ENCODE measurements at regions not wholly inside any gene's neighbourhood (a gene's known extent, or its start where the extent isn't known, plus 50 kb on each side); places are given as distances from the start of the nearest gene placed in this dataset.

DNA sequence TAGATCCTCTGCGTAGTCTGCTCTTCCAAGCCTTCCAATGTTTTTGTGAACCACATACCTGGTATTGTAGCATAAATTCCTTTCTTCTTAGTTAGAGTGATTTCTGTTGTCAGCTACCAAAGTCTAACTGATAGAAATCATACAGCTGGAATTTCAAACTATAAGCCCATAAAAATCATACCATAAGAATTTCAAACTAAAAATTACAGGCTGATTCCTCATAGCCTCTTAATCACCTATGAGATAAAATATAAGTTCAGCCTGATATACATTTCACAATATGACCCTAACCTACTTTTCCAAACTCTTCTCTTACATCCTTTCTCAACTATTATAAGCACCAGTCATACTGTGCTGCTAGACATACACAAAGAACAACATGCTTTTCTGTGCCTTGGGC is 64.8 kb downstream of the PTHLH start:
- DNase-seq = no peak

DNA sequence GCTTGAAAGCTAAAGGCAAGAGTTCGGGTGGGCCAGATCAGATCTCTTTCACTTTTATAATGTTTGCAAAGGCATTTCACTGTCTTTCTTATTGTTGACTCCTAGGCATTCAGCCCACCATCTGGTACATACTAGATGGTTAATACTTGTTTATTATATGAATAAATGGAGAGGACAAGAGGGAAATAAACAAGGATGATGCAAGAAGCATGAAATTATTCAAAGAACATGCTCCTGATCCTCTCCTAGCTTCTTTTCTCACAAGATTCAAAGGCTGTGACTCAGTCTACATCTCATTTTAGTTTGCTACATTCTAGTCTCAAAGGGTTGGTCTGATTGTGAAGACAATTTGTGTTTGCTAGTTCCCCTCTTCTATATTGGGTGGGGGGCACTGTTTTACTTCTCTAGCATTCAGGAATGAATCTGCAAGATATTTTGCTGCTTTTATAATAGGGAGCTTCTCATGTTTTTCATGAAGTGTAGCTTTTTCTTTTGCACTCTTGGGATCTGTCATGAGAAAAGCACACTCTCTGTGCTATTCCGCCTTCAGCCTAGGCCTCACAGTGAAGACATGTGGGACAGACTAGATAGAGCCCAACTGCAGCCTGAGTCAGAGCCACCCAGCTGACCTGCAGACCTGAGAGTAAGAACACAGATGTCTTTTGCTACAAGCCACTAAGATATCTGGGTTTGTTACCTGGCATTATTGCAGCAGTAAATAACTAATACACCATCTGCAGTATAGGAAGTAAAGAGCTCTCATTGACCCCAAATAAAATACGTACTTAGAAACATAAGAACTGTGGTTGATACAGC is 65.7 kb downstream of the PTHLH start:
- DNase-seq = no peak

DNA sequence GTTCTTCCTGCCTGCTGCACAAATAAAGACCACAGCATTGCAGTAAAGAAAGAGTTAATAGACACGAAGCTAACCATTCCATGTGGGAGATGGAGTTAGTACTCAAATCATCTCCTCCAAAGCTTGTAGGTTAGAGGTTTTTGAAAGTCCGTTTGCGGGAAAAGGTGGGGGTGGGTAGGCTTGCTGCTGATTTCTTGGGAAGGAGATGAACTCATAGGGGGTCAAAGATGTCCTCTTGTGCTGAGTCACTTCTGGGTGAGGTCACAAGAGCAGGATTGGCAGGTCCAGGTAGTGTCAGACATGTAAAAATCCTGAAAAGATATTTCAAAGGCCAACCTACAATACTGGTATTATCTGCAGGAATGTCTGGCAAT is 66.4 kb downstream of the PTHLH start:
- DNase-seq = no peak

- DNase-seq = no peak
These were observed 67.0 kb downstream of the PTHLH start for GRCh38 chr12:27905285-27906126.

GRCh38 chr12:27902651-27903050 is 69.9 kb downstream of the PTHLH start:
- no peak for DNase-seq

DNA sequence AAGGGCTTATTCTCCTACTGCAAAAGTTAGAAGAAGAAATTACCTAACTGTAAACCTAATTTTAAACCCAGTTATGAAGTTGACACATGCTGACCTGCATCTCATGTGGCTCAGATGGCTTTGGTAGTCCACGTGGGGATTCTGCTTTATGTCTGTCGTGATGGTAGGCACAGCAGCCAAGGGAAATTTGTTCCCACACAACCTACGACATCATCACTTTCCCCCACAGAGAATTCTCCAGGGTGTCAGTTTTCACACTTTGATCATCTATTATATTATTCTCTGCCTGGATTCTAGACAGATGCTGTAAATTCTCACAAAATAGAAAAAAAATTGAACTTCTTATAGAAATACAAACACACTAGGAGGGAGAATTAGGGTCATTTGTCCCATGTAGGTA is 70.6 kb downstream of the PTHLH start:
- no peak for DNase-seq

GRCh38 chr12:27900920-27901879 is 71.3 kb downstream of the PTHLH start:
- DNase-seq = no peak

- DNase-seq = peak; percentile 43
These were observed 73.3 kb downstream of the PTHLH start for GRCh38 chr12:27899151-27899661.

DNA sequence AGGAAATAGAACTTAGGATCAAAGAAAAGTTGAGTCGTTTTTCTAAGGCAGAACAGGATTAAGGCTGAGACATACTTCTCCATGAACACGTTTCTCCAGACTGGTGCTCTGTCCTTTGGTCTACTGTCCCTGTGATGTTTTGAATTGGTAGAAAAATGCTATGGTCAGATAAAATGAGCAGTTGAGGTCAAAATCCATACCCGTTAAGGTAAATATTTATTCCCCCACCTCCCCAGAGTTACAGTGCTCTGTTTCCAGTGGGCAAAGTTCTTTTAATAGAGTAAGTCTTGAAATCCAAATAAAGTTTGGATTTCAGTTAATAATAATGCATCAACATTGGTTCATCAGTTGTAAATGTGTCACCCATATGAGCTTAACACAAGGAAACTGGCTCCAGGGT is 74.5 kb downstream of the PTHLH start:
- DNase-seq = no peak

- DNase-seq = no peak
These were observed 76.0 kb downstream of the PTHLH start for GRCh38 chr12:27896419-27896990.

- DNase-seq = no peak
These were observed 78.2 kb downstream of the PTHLH start for GRCh38 chr12:27894309-27894708.

- DNase-seq = no peak
These were observed 92.8 kb downstream of the PTHLH start for GRCh38 chr12:27879708-27880107.

DNA sequence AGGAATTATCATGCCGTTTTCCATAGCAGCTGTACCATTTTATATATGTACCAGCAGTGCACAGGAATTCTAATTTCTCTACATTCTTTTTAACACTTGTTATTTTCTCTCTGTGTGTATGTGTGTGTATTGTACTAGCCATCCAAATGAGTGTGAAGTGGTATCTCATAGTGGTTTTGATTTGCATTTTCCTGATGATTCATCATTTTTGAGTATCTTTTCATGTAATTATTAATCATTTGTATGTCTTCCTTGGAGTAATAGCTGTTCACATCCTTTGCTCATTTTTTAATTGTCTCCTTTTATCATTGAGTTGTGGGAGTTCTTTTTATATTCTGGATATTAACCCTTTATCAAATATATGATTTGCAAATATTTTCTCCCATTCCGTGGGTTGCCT is 95.6 kb upstream of the MANSC4 start:
- DNase-seq = no peak

- no peak for DNase-seq
These were observed 93.0 kb upstream of the MANSC4 start for GRCh38 chr12:27873010-27873409.

DNA sequence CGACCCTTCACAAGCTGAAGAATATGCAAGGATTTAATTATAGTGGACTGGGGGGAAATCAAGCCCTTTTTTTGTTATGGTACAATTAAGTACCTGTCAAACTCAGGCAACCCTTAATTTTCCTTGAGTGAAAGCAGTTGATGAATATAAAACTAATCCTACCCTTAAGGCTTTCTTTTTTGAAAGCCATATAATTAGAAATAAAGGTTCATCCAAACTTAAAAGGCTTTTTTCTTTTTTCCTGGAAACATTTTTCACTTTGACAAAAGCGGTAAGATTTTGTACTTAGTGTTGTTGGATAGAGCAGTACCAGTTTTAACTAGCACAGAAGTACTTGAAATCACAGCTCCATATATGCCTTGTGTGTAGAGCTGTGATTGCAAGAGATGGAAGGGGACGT is 91.9 kb upstream of the MANSC4 start:
- DNase-seq = no peak

DNA sequence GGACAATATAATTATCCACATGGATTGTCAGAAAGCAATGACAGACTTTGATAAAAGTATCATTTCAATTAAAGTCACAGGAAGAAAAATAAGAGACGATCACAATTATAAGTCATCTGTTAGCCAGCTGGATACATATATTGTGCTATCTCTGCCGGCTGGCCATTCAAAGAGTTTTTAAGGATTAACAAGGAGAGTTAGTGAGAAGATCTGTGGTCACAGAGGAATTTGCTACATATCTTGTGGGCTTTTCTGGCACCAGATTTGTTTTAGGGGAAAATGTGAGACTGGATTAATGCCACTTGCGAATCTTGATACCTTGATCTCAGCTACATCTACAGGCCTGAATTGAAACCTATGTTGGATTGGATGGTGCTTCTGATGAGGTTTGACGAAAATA is 90.9 kb upstream of the MANSC4 start:
- no peak for DNase-seq

DNA sequence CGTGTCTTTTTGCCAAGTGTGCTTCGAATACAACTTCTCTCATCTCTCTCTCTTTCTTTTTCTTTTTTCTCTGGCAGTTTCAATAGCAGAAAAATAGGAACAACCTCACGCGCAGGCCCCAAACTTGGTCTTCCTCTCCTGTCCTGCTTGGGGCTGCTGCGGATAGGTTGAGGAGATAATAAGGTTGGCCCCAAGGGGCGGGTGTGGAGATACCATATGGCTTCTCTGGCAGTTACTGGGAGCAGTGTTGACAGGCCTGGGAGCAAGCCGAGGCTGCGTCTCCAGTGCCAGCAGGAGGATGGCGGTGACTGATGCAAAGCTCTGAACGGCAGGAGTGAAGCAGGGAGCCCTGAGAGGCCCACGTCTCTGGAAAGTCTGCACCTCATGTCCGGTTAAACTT is 89.5 kb upstream of the MANSC4 start:
- peak; percentile 92 for DNase-seq

- DNase-seq = no peak
These were observed 88.1 kb upstream of the MANSC4 start for GRCh38 chr12:27868139-27868538.

DNA sequence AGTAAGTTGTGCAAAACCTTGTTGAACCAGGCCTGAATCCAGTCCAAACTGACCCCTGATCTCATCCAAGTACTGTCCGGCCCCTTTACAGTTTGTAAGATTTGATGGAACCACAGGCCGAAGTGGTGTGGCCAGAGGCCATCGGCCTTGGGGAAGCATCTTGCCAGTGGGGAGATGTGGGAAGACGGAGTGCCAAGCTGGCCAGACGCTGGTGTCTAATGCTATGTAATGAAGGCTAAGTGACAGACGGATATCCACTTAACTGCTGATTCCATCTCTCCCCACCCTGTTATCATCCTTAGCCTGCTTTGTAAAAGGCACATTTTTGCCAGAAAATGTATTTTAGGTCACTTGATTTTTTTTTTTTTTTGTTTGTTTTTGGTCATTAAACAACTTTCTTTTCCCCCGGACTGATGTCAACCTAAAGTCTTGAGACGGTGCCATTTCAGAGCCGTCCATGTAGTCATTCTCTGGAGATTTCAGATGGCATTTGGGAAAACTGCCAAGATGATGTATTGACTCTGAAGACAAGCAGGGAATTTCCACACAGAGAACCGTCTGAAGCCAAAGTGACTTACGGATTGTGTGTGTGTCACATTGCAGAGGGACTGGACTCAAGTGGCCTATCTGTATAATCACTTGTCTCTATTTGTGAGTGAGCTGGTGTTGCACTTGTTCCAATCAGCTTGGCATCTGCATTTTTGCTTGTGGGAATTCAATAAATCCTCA is 86.5 kb upstream of the MANSC4 start:
- peak; percentile 64 for DNase-seq

DNA sequence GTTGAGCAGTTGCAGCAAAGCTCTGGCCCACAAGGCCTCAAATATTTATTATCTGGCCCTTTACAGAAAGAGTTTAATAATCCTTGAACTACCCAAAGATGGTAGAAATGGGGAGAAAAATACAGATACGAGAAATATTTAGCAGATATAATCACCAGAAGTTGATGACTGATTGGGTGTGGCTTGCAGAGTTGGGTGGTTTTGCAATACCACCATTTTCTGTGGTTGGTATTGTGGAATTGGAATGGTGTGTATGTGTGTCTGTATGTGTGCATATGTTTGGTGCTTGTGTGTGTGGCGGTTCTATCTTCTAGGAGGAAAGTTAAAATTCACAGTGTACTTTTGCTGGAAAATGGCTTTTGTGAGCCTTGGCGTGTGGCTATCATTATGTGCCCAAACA is 85.4 kb upstream of the MANSC4 start:
- no peak for DNase-seq

DNA sequence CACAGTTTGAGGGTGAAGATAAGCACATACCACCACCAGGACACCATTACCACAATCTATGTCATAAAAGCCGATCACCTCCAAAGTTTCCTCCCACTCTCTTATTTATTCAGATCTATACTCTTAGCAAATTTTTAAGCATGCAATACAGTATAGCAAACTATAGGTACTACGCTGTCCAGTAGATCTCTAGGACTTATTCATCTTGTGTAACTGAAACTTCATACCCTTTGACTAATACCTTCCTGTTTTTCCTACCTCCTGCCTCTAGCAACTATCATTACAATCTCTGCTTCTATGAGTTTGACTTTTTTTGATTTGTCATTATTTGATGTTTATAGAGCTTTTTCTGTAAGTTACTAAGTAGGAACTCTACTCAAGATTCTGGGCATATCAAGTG is 84.5 kb upstream of the MANSC4 start:
- DNase-seq = no peak

DNA sequence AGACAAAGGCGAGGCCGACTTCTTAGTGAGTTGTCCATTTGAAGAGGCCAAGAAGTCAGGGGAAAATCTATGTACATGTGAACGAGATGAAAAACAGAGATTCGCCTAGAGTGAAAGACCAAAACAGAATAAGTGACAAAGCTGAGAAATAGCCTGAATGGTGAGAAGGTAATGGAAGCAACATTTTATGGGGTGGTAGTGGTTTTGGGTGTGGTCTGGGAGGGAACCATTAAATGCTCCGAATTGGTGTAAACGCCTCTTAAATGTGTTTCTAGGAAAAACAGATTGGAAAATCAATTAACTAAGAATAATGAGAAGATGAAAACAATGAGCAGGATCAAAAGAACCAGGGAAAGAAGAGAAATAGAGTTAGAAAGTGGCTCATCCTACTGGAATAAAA is 83.8 kb upstream of the MANSC4 start:
- DNase-seq = no peak
